Occipital lobe (tissue), 1 donor: ENCODE measurements at regions not wholly inside any gene's neighbourhood (a gene's known extent, or its start where the extent isn't known, plus 50 kb on each side); places are given as distances from the start of the nearest gene placed in this dataset. TPM values are rescaled to one million over a fixed set of nuclear protein-coding genes. Genes with fewer than 3 reads are reported as not detected.

ENCODE experiments used
- small RNA-seq: library from RNA; depleted of rRNA; stranded (forward); fragments of <200 nt; gene quantifications from one replicate; pipeline ENCODE3, GENCODE V24; 2014

Small RNA genes lying in the stretch of these regions (small RNA-seq; reads per million reads assigned to genes)
- gene RF00017, result not detected
- not detected for gene RNU4-90P
